ENCODE measurements at regions not wholly inside any gene's neighbourhood (a gene's known extent, or its start where the extent isn't known, plus 50 kb on each side); places are given as distances from the start of the nearest gene placed in this dataset.

GRCh38 chr2:235191978-235192377 is 240.2 kb downstream of the SH3BP4 start:
- TF ChIP-seq POLR2A (IDR thresholded peaks at IDR 0.05) (no peak), CTCF (IDR thresholded peaks at IDR 0.05) (no peak)
